ENCODE measurements at regions not wholly inside any gene's neighbourhood (a gene's known extent, or its start where the extent isn't known, plus 50 kb on each side); places are given as distances from the start of the nearest gene placed in this dataset.

DNA sequence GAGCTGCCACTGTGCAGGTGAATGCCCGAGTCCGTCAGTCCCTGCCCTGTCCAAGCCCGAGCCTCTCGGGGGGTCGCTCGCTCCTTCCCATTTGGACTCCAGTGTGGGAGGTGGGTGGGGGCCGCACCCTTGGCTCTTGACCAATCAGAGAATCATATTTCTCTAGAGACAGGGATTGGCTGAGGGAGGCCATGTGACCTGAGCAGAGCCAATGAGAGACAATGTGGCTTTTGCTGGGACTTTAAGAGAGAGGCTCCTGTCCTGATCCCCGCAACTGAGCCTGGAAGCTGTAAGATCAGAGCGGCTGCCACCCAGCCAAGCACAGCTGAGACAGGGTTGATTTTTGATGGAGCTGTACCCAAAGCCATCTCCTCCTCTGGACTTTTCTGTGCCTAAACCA is 199.3 kb downstream of the TFAP2C start:
- Histone ChIP-seq H3K9me3 (ENCODE audit: control insufficient read depth in 1 of 2, insufficient read depth in 1 of 2, low read length in 2 of 2) (peaks cover 0 to 7% of the 10 kb centered on the region in 2 experiments), H3K4me1 (ENCODE audit: insufficient read depth, low read length) (no peaks in the 10 kb centered on the region), H3K27me3 (ENCODE audit: control insufficient read depth in 1 of 2, insufficient read depth in 2 of 2, low read length in 2 of 2) (peaks cover 0 to 12% of the 10 kb centered on the region in 2 experiments), H3K36me3 (ENCODE audit: insufficient read depth, low read length) (no peaks in the 10 kb centered on the region), H3K27ac (ENCODE audit: low read depth in 1 of 2, low read length in 2 of 2) (no peak overlapping the region), H3K4me3 (ENCODE audit: low read length) (no peak overlapping the region)
- POLR2A ChIA-PET, result no interaction called here
- Mint-ChIP-seq H3K4me3 (no peak overlapping the region), H3K27ac (no peak overlapping the region), H3K27me3 (peaks cover 43% of the 10 kb centered on the region), H3K4me1 (ENCODE audit: low read depth) (no peaks in the 10 kb centered on the region), H3K9me3 (no peaks in the 10 kb centered on the region), H3K36me3 (ENCODE audit: low read depth) (no peaks in the 10 kb centered on the region)
- intact Hi-C loops (cut with DNase I, micrococcal nuclease), result no loop called here
- CTCF ChIA-PET, result no interaction called here
- TF ChIP-seq, protein P1, sequence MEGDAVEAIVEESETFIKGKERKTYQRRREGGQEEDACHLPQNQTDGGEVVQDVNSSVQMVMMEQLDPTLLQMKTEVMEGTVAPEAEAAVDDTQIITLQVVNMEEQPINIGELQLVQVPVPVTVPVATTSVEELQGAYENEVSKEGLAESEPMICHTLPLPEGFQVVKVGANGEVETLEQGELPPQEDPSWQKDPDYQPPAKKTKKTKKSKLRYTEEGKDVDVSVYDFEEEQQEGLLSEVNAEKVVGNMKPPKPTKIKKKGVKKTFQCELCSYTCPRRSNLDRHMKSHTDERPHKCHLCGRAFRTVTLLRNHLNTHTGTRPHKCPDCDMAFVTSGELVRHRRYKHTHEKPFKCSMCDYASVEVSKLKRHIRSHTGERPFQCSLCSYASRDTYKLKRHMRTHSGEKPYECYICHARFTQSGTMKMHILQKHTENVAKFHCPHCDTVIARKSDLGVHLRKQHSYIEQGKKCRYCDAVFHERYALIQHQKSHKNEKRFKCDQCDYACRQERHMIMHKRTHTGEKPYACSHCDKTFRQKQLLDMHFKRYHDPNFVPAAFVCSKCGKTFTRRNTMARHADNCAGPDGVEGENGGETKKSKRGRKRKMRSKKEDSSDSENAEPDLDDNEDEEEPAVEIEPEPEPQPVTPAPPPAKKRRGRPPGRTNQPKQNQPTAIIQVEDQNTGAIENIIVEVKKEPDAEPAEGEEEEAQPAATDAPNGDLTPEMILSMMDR (IDR thresholded peaks at IDR 0.05), result no peak
- ATAC-seq (ENCODE audit: poor library complexity), result no peak
- no peak for DNase-seq

DNA sequence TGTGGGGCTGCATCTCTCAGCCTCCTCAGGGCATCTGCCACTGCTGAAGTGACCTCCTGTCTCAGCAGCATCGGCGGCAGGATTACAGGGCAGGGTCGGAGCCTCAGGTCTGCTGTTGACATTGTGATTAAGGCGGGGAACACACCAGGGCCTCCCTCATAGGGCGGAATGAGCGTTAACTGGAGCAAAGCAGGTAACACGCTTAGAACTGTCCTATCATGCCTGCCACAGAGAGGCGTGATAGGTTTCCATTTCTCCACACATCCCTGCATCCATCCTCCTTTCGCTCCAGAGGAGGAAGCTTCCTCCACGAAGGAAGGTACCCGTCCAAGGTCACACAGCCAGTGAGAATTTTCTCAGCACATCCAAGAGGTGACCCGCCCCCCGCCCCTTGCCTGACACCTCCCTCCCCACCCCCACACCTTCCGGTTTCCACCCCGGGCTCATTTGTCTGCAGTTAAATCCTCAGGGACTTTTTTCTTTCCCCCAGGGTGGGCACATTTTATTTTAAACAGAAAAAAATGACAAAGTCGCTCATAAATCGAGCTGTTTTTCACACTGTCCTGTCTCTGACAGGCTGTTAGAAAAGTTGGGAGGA is 200.8 kb downstream of the TFAP2C start:
- no peak overlapping the region for H3K27ac Mint-ChIP-seq
- no peaks in the 10 kb centered on the region for H3K4me1 ChIP-seq (ENCODE audit: insufficient read depth, low read length)
- POLR2A ChIA-PET, result no interaction called here
- peaks cover 49% of the 10 kb centered on the region for H3K27me3 Mint-ChIP-seq
- TF ChIP-seq, protein P1 (IDR thresholded peaks at IDR 0.05), result no peak
- peaks cover 0 to 7% of the 10 kb centered on the region in 2 experiments for H3K9me3 ChIP-seq (ENCODE audit: control insufficient read depth in 1 of 2, insufficient read depth in 1 of 2, low read length in 2 of 2)
- ATAC-seq (ENCODE audit: poor library complexity) (no peak), DNase-seq (no peak)
- no peaks in the 10 kb centered on the region for H3K36me3 ChIP-seq (ENCODE audit: insufficient read depth, low read length)
- no peaks in the 10 kb centered on the region for H3K9me3 Mint-ChIP-seq
- H3K27ac ChIP-seq (ENCODE audit: low read depth in 1 of 2, low read length in 2 of 2), result no peak overlapping the region
- peaks cover 0 to 12% of the 10 kb centered on the region in 2 experiments for H3K27me3 ChIP-seq (ENCODE audit: control insufficient read depth in 1 of 2, insufficient read depth in 2 of 2, low read length in 2 of 2)
- intact Hi-C loops (cut with DNase I, micrococcal nuclease), result no loop called here
- no peak overlapping the region for H3K4me3 ChIP-seq (ENCODE audit: low read length)
- no peaks in the 10 kb centered on the region for H3K4me1 Mint-ChIP-seq (ENCODE audit: low read depth)
- no peaks in the 10 kb centered on the region for H3K36me3 Mint-ChIP-seq (ENCODE audit: low read depth)
- H3K4me3 Mint-ChIP-seq, result no peak overlapping the region
- CTCF ChIA-PET, result no interaction called here

- ChIA-PET CTCF (no interaction called here), POLR2A (no interaction called here)
- H3K27ac ChIP-seq (ENCODE audit: low read depth in 1 of 2, low read length in 2 of 2), result no peak overlapping the region
- TF ChIP-seq, protein P1 (IDR thresholded peaks at IDR 0.05), result no peak
- ATAC-seq (ENCODE audit: poor library complexity) (no peak), DNase-seq (no peak)
- H3K27me3 Mint-ChIP-seq, result peaks cover 53% of the 10 kb centered on the region
- no peak overlapping the region for H3K27ac Mint-ChIP-seq
- no peaks in the 10 kb centered on the region for H3K9me3 Mint-ChIP-seq
- H3K36me3 ChIP-seq (ENCODE audit: insufficient read depth, low read length), result no peaks in the 10 kb centered on the region
- peaks cover 0 to 7% of the 10 kb centered on the region in 2 experiments for H3K9me3 ChIP-seq (ENCODE audit: control insufficient read depth in 1 of 2, insufficient read depth in 1 of 2, low read length in 2 of 2)
- H3K4me3 Mint-ChIP-seq, result no peak overlapping the region
- no peaks in the 10 kb centered on the region for H3K4me1 Mint-ChIP-seq (ENCODE audit: low read depth)
- H3K36me3 Mint-ChIP-seq (ENCODE audit: low read depth), result no peaks in the 10 kb centered on the region
- peaks cover 0 to 12% of the 10 kb centered on the region in 2 experiments for H3K27me3 ChIP-seq (ENCODE audit: control insufficient read depth in 1 of 2, insufficient read depth in 2 of 2, low read length in 2 of 2)
- H3K4me1 ChIP-seq (ENCODE audit: insufficient read depth, low read length), result no peaks in the 10 kb centered on the region
- intact Hi-C loops (cut with DNase I, micrococcal nuclease), result no loop called here
- H3K4me3 ChIP-seq (ENCODE audit: low read length), result no peak overlapping the region
Observed at GRCh38 chr20:56831795-56832194, 202.7 kb downstream of the TFAP2C start.

Measured in CD4-positive, alpha-beta T cell (primary cell).